ENCODE measurements at regions not wholly inside any gene's neighbourhood (a gene's known extent, or its start where the extent isn't known, plus 50 kb on each side); places are given as distances from the start of the nearest gene placed in this dataset.

GRCh38 chr15:31472636-31473384 is 146.2 kb downstream of the KLF13 start:
- DNase-seq (ENCODE audit: low read depth in 4 of 4, low spot score in 3 of 4) = no peak

GRCh38 chr15:31473385-31474058 is 146.9 kb downstream of the KLF13 start:
- DNase-seq (ENCODE audit: low read depth in 4 of 4, low spot score in 3 of 4) = no peak

- no peak for DNase-seq (ENCODE audit: low read depth in 4 of 4, low spot score in 3 of 4)
Observed at GRCh38 chr15:31474059-31474868, 147.6 kb downstream of the KLF13 start.

- no peak for DNase-seq (ENCODE audit: low read depth in 4 of 4, low spot score in 3 of 4)
Observed at GRCh38 chr15:31476236-31476810, 149.7 kb downstream of the KLF13 start.

GRCh38 chr15:31476866-31477265 is 150.2 kb downstream of the KLF13 start:
- DNase-seq (ENCODE audit: low read depth in 4 of 4, low spot score in 3 of 4) = no peak

GRCh38 chr15:31477301-31477700 is 150.7 kb downstream of the KLF13 start:
- DNase-seq (ENCODE audit: low read depth in 4 of 4, low spot score in 3 of 4) = no peak

- DNase-seq (ENCODE audit: low read depth in 4 of 4, low spot score in 3 of 4) = no peak
Observed at GRCh38 chr15:31477851-31478701, 151.4 kb downstream of the KLF13 start.

- no peak for DNase-seq (ENCODE audit: low read depth in 4 of 4, low spot score in 3 of 4)
Observed at GRCh38 chr15:31478702-31479221, 152.1 kb downstream of the KLF13 start.

- DNase-seq (ENCODE audit: low read depth in 4 of 4, low spot score in 3 of 4) = no peak
Observed at GRCh38 chr15:31480356-31481025, 153.9 kb downstream of the KLF13 start.

- DNase-seq (ENCODE audit: low read depth in 4 of 4, low spot score in 3 of 4) = no peak
Observed at GRCh38 chr15:31481142-31481541, 154.5 kb downstream of the KLF13 start.

GRCh38 chr15:31482122-31482922 is 155.7 kb downstream of the KLF13 start:
- DNase-seq (ENCODE audit: low read depth in 4 of 4, low spot score in 3 of 4) = no peak

- no peak for DNase-seq (ENCODE audit: low read depth in 4 of 4, low spot score in 3 of 4)
Observed at GRCh38 chr15:31483053-31483985, 156.7 kb downstream of the KLF13 start.

- DNase-seq (ENCODE audit: low read depth in 4 of 4, low spot score in 3 of 4) = no peak
Observed at GRCh38 chr15:31483986-31484951, 157.6 kb downstream of the KLF13 start.

- DNase-seq (ENCODE audit: low read depth in 4 of 4, low spot score in 3 of 4) = no peak
Observed at GRCh38 chr15:31484986-31485385, 158.4 kb downstream of the KLF13 start.

GRCh38 chr15:31485431-31485830 is 158.8 kb downstream of the KLF13 start:
- DNase-seq (ENCODE audit: low read depth in 4 of 4, low spot score in 3 of 4) = no peak

- DNase-seq (ENCODE audit: low read depth in 4 of 4, low spot score in 3 of 4) = no peak
Observed at GRCh38 chr15:31485911-31486461, 159.4 kb downstream of the KLF13 start.
